HCT116 (cell line): ENCODE measurements at regions not wholly inside any gene's neighbourhood (a gene's known extent, or its start where the extent isn't known, plus 50 kb on each side); places are given as distances from the start of the nearest gene placed in this dataset.

Experiments used
- ATAC-seq: fragments of 200-7000 bp; cut with Tn5 transposase; 2 replicates; pipeline ENCODE4 v1.9.1; 2020; ENCODE audit warnings: mild to moderate bottlenecking, moderate library complexity
- BruUV-seq: library from RNA; stranded (reverse); fragments of 400-500 nt; replicated peaks from 2 replicates; lab custom pipeline; 2021; lab: Mats Ljungman, UMichigan
- CTCF ChIA-PET: fragments of 300-600 bp; sonication (Branson Sonifier 250); formaldehyde crosslinking; loops from one replicate; lab custom pipeline; 2021; ENCODE audit warnings: antibody characterized with exemption; lab: Charles Lee
- POLR2A ChIA-PET: fragments of 300-600, 350-600 bp; sonication (Branson Sonifier 250); formaldehyde crosslinking; loops from one replicate; lab custom pipeline; 2021; ENCODE audit warnings: antibody characterized with exemption; lab: Charles Lee
- RAD21 ChIA-PET, 2 experiments: fragments of 300-600 bp; sonication (Branson Sonifier 250); formaldehyde crosslinking; loops; one replicate each; lab custom pipeline; 2023; ENCODE audit warnings: low total read pairs in 2 of 2; ENCODE audit not compliant: uncharacterized antibody in 2 of 2, unreplicated experiment in 2 of 2, low non-redundant PET in 1 of 2; lab: Charles Lee
- DNase-seq: peaks from one replicate; pipeline ENCODE4 v3.0.0-alpha.2; 2010; ENCODE audit warnings: low read depth, low spot score
- H2AFZ ChIP-seq: fragments of 200-600 bp; shearing (Covaris generic), sonication (generic); 2 replicates; pipeline ENCODE4 v1.6.1; 2017; ENCODE audit warnings: low read depth, mixed run types, mixed read lengths, antibody characterized with exemption, low read length; ENCODE audit not compliant: poor library complexity, severe bottlenecking
- H3K27ac ChIP-seq: 2 replicates; pipeline ENCODE4 v1.5.1; 2012; ENCODE audit warnings: low read depth, low read length
- H3K27me3 ChIP-seq: fragments of 200-600 bp; sonication (generic); 2 replicates; pipeline ENCODE4 v1.6.1; 2016; ENCODE audit warnings: mixed run types, low read length, mixed read lengths; ENCODE audit not compliant: insufficient read depth
- H3K36me3 ChIP-seq, 2 experiments: fragments of 200-500 bp in 1 of 2; fragments of 200-600 bp in 1 of 2; sonication (Bioruptor generic) in 1 of 2; sonication (generic) in 1 of 2; 2 replicates each; pipeline versions ENCODE4 v1.5.1 to v1.6.1; 2014 to 2016; ENCODE audit warnings: low read length in 2 of 2, inconsistent platforms in 1 of 2, mixed read lengths in 1 of 2, mixed run types in 1 of 2; ENCODE audit not compliant: insufficient read depth in 2 of 2, control insufficient read depth in 1 of 2
- H3K4me1 ChIP-seq, 2 experiments: fragments of 200-600 bp in 1 of 2; sonication (generic) in 1 of 2; 2 replicates each; pipeline versions ENCODE4 v1.5.1 to v1.6.1; 2012 to 2017; ENCODE audit warnings: low read length in 2 of 2, inconsistent platforms in 1 of 2, mild to moderate bottlenecking in 1 of 2, mixed read lengths in 1 of 2, mixed run types in 1 of 2, moderate library complexity in 1 of 2; ENCODE audit not compliant: insufficient read depth in 2 of 2, control insufficient read depth in 1 of 2
- H3K4me2 ChIP-seq: fragments of 200-600 bp; sonication (generic); 2 replicates; pipeline ENCODE4 v1.6.1; 2017; ENCODE audit warnings: mixed run types, low read length, mixed read lengths
- H3K4me3 ChIP-seq, 2 experiments: fragments of 200-600 bp in 1 of 2; sonication (generic) in 1 of 2; replicated peaks in 1 of 2; 2 replicates each; pipeline ENCODE4 v1.5.1; 2011 to 2016; ENCODE audit warnings: low read length in 2 of 2, control low read depth in 1 of 2, low read depth in 1 of 2, mild to moderate bottlenecking in 1 of 2, mixed read lengths in 1 of 2, mixed run types in 1 of 2
- H3K79me2 ChIP-seq: fragments of 200-600 bp; sonication (generic); 2 replicates; pipeline ENCODE4 v1.6.1; 2017; ENCODE audit warnings: mild to moderate bottlenecking, mixed run types, low read length, moderate library complexity, mixed read lengths; ENCODE audit not compliant: insufficient read depth
- H3K9ac ChIP-seq: fragments of 200-600 bp; sonication (generic); 2 replicates; pipeline ENCODE4 v1.6.1; 2016; ENCODE audit warnings: low read length, mixed read lengths
- H3K9me2 ChIP-seq: fragments of 200-600 bp; sonication (generic), shearing (Covaris generic); 2 replicates; pipeline ENCODE4 v1.6.1; 2017; ENCODE audit warnings: mixed run types, mild to moderate bottlenecking, moderate library complexity; ENCODE audit not compliant: insufficient read depth
- H3K9me3 ChIP-seq, 2 experiments: fragments of 200-500 bp in 1 of 2; fragments of 200-600 bp in 1 of 2; sonication (Bioruptor generic) in 1 of 2; sonication (generic) in 1 of 2; 2 replicates each; pipeline ENCODE4 v1.6.1; 2014 to 2017; ENCODE audit warnings: low read length in 2 of 2, mixed read lengths in 2 of 2, inconsistent platforms in 1 of 2, low read depth in 1 of 2, mild to moderate bottlenecking in 1 of 2, mixed run types in 1 of 2, moderate library complexity in 1 of 2; ENCODE audit not compliant: control insufficient read depth in 1 of 2, insufficient read depth in 1 of 2
- H4K20me1 ChIP-seq: fragments of 200-600 bp; sonication (generic), shearing (Covaris generic); 2 replicates; pipeline ENCODE4 v1.6.1; 2017; ENCODE audit warnings: mixed run types, mild to moderate bottlenecking, moderate library complexity; ENCODE audit not compliant: insufficient read depth
- CBX3 ChIP-seq: IDR thresholded peaks from 2 replicates; pipeline ENCODE4 v1.6.1; 2012; ENCODE audit warnings: low read depth
- CEBPB ChIP-seq: IDR thresholded peaks from 2 replicates; pipeline ENCODE4 v1.6.1; 2012; ENCODE audit warnings: low read depth
- EGR1 ChIP-seq: IDR thresholded peaks from 2 replicates; pipeline ENCODE4 v1.6.1; 2012; ENCODE audit warnings: low read depth
- EZH2 ChIP-seq: fragments of 200-600 bp; sonication (generic); IDR thresholded peaks from 2 replicates; pipeline ENCODE4 v1.6.1; 2017; ENCODE audit warnings: antibody characterized with exemption, mixed run types
- EZH2phosphoT487 ChIP-seq: fragments of 200-600 bp; IDR thresholded peaks from 2 replicates; pipeline ENCODE4 v1.6.1; 2018; ENCODE audit warnings: antibody characterized with exemption, borderline replicate concordance
- FOSL1 ChIP-seq: IDR thresholded peaks from 2 replicates; pipeline ENCODE4 v1.6.1; 2012; ENCODE audit warnings: low read depth
- JUND ChIP-seq: IDR thresholded peaks from 2 replicates; pipeline ENCODE4 v1.6.1; 2012
- POLR2AphosphoS5 ChIP-seq: IDR thresholded peaks from 2 replicates; pipeline ENCODE4 v1.6.1; 2011; ENCODE audit warnings: mild to moderate bottlenecking, low read depth, low read length, moderate library complexity
- RAD21 ChIP-seq: IDR thresholded peaks from 2 replicates; pipeline ENCODE4 v1.6.1; 2012; ENCODE audit warnings: low read depth, mild to moderate bottlenecking
- SIN3A ChIP-seq: IDR thresholded peaks from 2 replicates; pipeline ENCODE4 v1.6.1; 2012; ENCODE audit warnings: low read depth
- SP1 ChIP-seq: IDR thresholded peaks from 2 replicates; pipeline ENCODE4 v1.6.1; 2012; ENCODE audit warnings: low read depth
- SRF ChIP-seq: IDR thresholded peaks from 2 replicates; pipeline ENCODE4 v1.6.1; 2012; ENCODE audit warnings: low read depth
- TCF7L2 ChIP-seq: IDR thresholded peaks from 2 replicates; pipeline ENCODE4 v1.7.0; 2011; ENCODE audit warnings: borderline replicate concordance, inconsistent platforms; ENCODE audit not compliant: insufficient read depth, insufficient read length; ENCODE audit errors: extremely low read depth
- YY1 ChIP-seq: IDR thresholded peaks from 2 replicates; pipeline ENCODE4 v1.6.1; 2011; ENCODE audit warnings: low read length, low read depth, moderate library complexity, mild to moderate bottlenecking; ENCODE audit not compliant: insufficient replicate concordance; ENCODE audit errors: extremely low read depth
- intact Hi-C: fragments of 100-400 bp; cut with micrococcal nuclease; formaldehyde crosslinking; loops from 2 replicates; pipeline ENCODE4 v1.10.0; 2022
- TF ChIP-seq, protein P1 (sequence below): IDR thresholded peaks from 2 replicates; pipeline ENCODE4 v1.6.1; 2012
- TF ChIP-seq, protein P2 (sequence below): IDR thresholded peaks from 2 replicates; pipeline ENCODE4 v1.6.1; 2011; ENCODE audit warnings: mild to moderate bottlenecking, low read length, moderate library complexity; ENCODE audit not compliant: insufficient replicate concordance; ENCODE audit errors: extremely low read depth
- TF ChIP-seq, protein P3 (sequence below): IDR thresholded peaks from 2 replicates; pipeline ENCODE4 v1.6.1; 2012
- TF ChIP-seq, protein P4 (sequence below), 3 experiments: fragments of 200-600 bp in 1 of 3; sonication (generic) in 1 of 3; IDR thresholded peaks in 2 of 3; conservative IDR thresholded peaks in 1 of 3; 2 replicates each; pipeline ENCODE4 v1.5.1; 2012 to 2017; ENCODE audit warnings: low read depth in 2 of 3, low read length in 2 of 3, antibody characterized with exemption in 1 of 3, borderline replicate concordance in 1 of 3, control low read depth in 1 of 3, mild to moderate bottlenecking in 1 of 3, mixed read lengths in 1 of 3, mixed run types in 1 of 3, moderate library complexity in 1 of 3; ENCODE audit not compliant: insufficient read depth in 1 of 3

DNA sequence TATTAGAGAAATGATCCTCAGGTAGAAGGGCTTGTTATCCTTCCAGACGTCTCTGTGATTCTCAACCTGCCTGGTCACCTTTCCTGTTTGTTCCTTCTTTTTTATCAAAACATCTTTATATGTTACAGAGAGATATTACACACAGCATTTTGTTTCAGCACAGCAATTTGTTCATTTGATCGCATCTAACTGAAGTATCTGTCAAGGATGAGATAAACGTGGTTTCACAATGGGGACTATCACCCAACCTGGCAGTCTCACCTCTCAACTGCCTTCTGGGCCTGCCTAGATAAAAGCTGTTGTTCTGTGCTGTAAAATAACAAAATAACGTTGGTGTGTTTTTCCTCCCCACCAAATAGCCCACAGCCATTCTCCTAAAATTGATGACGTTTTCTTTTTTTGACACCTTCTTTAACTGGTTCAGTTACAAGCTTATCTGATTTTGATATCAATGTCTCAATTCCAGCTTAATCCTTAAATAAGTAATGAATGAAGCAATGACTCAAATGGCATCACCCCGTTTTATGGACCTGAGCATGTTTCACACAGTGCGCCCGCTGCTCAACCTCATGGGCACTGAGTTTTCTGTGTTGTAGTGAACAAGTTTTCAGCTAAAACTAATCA lies 367.9 kb upstream of the RUNX1 start:
- Histone ChIP-seq H3K4me2 (no peak overlapping the region), H4K20me1 (no peaks in the 10 kb centered on the region), H3K36me3 (no peaks in the 10 kb centered on the region), H3K4me1 (no peaks in the 10 kb centered on the region), H2AFZ (no peak overlapping the region), H3K9me3 (no peaks in the 10 kb centered on the region), H3K27me3 (no peaks in the 10 kb centered on the region), H3K9me2 (no peaks in the 10 kb centered on the region), H3K27ac (no peak overlapping the region), H3K79me2 (no peaks in the 10 kb centered on the region), H3K9ac (no peak overlapping the region), H3K4me3 (no peak overlapping the region)
- POLR2A ChIA-PET = no interaction called here
- no peak for DNase-seq
- intact Hi-C loops = no loop called here
- CTCF ChIA-PET = no interaction called here
- TF ChIP-seq SP1 (no peak), YY1 (no peak), FOSL1 (no peak), POLR2AphosphoS5 (no peak), EGR1 (no peak), JUND (no peak), CBX3 (no peak), TCF7L2 (no peak), EZH2phosphoT487 (no peak), EZH2 (no peak), SIN3A (no peak), SRF (no peak), RAD21 (no peak), CEBPB (no peak)
- TF ChIP-seq, protein P1, sequence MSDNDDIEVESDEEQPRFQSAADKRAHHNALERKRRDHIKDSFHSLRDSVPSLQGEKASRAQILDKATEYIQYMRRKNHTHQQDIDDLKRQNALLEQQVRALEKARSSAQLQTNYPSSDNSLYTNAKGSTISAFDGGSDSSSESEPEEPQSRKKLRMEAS = no peak
- TF ChIP-seq, protein P2, sequence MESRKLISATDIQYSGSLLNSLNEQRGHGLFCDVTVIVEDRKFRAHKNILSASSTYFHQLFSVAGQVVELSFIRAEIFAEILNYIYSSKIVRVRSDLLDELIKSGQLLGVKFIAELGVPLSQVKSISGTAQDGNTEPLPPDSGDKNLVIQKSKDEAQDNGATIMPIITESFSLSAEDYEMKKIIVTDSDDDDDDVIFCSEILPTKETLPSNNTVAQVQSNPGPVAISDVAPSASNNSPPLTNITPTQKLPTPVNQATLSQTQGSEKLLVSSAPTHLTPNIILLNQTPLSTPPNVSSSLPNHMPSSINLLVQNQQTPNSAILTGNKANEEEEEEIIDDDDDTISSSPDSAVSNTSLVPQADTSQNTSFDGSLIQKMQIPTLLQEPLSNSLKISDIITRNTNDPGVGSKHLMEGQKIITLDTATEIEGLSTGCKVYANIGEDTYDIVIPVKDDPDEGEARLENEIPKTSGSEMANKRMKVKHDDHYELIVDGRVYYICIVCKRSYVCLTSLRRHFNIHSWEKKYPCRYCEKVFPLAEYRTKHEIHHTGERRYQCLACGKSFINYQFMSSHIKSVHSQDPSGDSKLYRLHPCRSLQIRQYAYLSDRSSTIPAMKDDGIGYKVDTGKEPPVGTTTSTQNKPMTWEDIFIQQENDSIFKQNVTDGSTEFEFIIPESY = no peak
- TF ChIP-seq, protein P3, sequence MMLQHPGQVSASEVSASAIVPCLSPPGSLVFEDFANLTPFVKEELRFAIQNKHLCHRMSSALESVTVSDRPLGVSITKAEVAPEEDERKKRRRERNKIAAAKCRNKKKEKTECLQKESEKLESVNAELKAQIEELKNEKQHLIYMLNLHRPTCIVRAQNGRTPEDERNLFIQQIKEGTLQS = no peak
- TF ChIP-seq, protein P4, sequence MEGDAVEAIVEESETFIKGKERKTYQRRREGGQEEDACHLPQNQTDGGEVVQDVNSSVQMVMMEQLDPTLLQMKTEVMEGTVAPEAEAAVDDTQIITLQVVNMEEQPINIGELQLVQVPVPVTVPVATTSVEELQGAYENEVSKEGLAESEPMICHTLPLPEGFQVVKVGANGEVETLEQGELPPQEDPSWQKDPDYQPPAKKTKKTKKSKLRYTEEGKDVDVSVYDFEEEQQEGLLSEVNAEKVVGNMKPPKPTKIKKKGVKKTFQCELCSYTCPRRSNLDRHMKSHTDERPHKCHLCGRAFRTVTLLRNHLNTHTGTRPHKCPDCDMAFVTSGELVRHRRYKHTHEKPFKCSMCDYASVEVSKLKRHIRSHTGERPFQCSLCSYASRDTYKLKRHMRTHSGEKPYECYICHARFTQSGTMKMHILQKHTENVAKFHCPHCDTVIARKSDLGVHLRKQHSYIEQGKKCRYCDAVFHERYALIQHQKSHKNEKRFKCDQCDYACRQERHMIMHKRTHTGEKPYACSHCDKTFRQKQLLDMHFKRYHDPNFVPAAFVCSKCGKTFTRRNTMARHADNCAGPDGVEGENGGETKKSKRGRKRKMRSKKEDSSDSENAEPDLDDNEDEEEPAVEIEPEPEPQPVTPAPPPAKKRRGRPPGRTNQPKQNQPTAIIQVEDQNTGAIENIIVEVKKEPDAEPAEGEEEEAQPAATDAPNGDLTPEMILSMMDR (IDR thresholded peaks at IDR 0.05 in 2 of 3, conservative IDR thresholded peaks at IDR 0.05 in 1 of 3; ENCODE audit: borderline replicate concordance in 1 of 3, insufficient read depth in 1 of 3, low read depth in 2 of 3, low read length in 2 of 3) = no peak
- BruUV-seq = no TSS peak
- no peak for ATAC-seq
- RAD21 ChIA-PET = no interaction called here
